Karpas-422 (cell line): ENCODE measurements at regions not wholly inside any gene's neighbourhood (a gene's known extent, or its start where the extent isn't known, plus 50 kb on each side); places are given as distances from the start of the nearest gene placed in this dataset.

Experiments
- DNase-seq: peaks from one replicate; pipeline ENCODE4 v3.0.0-alpha.2; 2015
- H2AFZ ChIP-seq: fragments of 200-600 bp; sonication (generic); 2 replicates; pipeline ENCODE4 v1.6.1; 2014; ENCODE audit warnings: antibody characterized with exemption, low read length, mixed read lengths
- H3K27ac ChIP-seq: fragments of 200-600 bp; sonication (generic); 2 replicates; pipeline ENCODE4 v1.5.1; 2014; ENCODE audit warnings: mild to moderate bottlenecking, low read length, moderate library complexity
- H3K27me3 ChIP-seq: fragments of 200-600 bp; sonication (generic); 2 replicates; pipeline ENCODE4 v1.6.1; 2014; ENCODE audit warnings: low read length, mixed read lengths
- H3K36me3 ChIP-seq: fragments of 200-600 bp; sonication (generic); 2 replicates; pipeline ENCODE4 v1.6.1; 2014; ENCODE audit warnings: low read length, mixed read lengths; ENCODE audit not compliant: insufficient read depth
- H3K4me1 ChIP-seq: fragments of 200-600 bp; sonication (generic); 2 replicates; pipeline ENCODE4 v1.6.1; 2014; ENCODE audit warnings: mild to moderate bottlenecking, low read length, mixed read lengths
- H3K4me2 ChIP-seq: fragments of 200-600 bp; sonication (generic); 2 replicates; pipeline ENCODE4 v1.6.1; 2014; ENCODE audit warnings: low read length, low read depth, mild to moderate bottlenecking; ENCODE audit not compliant: poor library complexity, severe bottlenecking
- H3K4me3 ChIP-seq: fragments of 200-600 bp; sonication (generic); 2 replicates; pipeline ENCODE4 v1.5.1; 2014; ENCODE audit warnings: mild to moderate bottlenecking, antibody characterized with exemption, low read length, mixed read lengths
- H3K79me2 ChIP-seq: fragments of 200-600 bp; sonication (generic); 2 replicates; pipeline ENCODE4 v1.6.1; 2014; ENCODE audit warnings: mild to moderate bottlenecking, low read length, mixed read lengths
- H3K9ac ChIP-seq: fragments of 200-600 bp; sonication (generic); 2 replicates; pipeline ENCODE4 v1.6.0; 2014; ENCODE audit warnings: low read length
- H3K9me2 ChIP-seq: fragments of 200-600 bp; sonication (generic), shearing (Covaris generic); replicated peaks from 2 replicates; pipeline ENCODE4 v1.6.0; 2014; ENCODE audit warnings: mild to moderate bottlenecking, low read length, moderate library complexity; ENCODE audit not compliant: insufficient read depth
- H3K9me3 ChIP-seq: fragments of 300-700, 200-600 bp; sonication (generic); 2 replicates; pipeline ENCODE4 v1.6.1; 2014; ENCODE audit warnings: low read length, mixed read lengths
- H4K20me1 ChIP-seq: fragments of 200-600 bp; sonication (generic); 2 replicates; pipeline ENCODE4 v1.6.1; 2014; ENCODE audit warnings: mild to moderate bottlenecking, antibody characterized with exemption, low read length, low read depth; ENCODE audit not compliant: insufficient read depth

- no peak for DNase-seq
- H3K4me2 ChIP-seq, result no peak overlapping the region
- no peak overlapping the region for H3K9ac ChIP-seq
- no peak overlapping the region for H3K4me3 ChIP-seq
- H3K79me2 ChIP-seq, result no peaks in the 10 kb centered on the region
- H3K27me3 ChIP-seq, result no peaks in the 10 kb centered on the region
- no peak overlapping the region for H3K27ac ChIP-seq
- peaks cover 66% of the 10 kb centered on the region for H3K9me3 ChIP-seq
- H2AFZ ChIP-seq, result no peak overlapping the region
- no peaks in the 10 kb centered on the region for H3K9me2 ChIP-seq
- no peaks in the 10 kb centered on the region for H4K20me1 ChIP-seq
- no peaks in the 10 kb centered on the region for H3K4me1 ChIP-seq
- H3K36me3 ChIP-seq, result no peaks in the 10 kb centered on the region
Observed at GRCh38 chr13:18956473-18957078, 225.0 kb downstream of the TUBA3C start.

DNA sequence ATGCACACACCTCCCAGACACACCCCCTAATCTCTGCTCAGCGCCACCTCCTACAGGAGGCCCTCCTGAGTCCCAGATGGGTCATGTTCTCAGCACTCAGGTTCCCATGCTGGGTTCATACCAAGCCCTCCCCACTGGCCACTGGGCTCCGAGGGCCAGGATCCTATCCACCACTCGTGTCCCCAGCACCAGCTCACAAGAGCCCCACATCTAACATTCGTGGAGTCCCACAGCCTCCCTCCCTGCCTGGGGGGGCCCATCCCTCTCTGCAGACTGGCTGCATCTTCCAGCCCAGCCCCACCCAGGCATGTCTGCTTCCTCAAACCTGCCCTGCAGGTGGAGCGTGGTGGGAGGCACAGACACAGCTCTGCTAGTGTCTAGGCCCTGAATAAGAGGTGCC lies 227.4 kb downstream of the TUBA3C start:
- Histone ChIP-seq H3K36me3 (no peaks in the 10 kb centered on the region), H2AFZ (no peak overlapping the region), H3K4me2 (no peak overlapping the region), H3K79me2 (no peaks in the 10 kb centered on the region), H3K4me1 (no peaks in the 10 kb centered on the region), H3K9ac (no peak overlapping the region), H3K27me3 (no peaks in the 10 kb centered on the region), H3K9me3 (peaks cover 59% of the 10 kb centered on the region), H3K4me3 (no peak overlapping the region), H3K9me2 (no peaks in the 10 kb centered on the region), H3K27ac (no peak overlapping the region), H4K20me1 (no peaks in the 10 kb centered on the region)
- DNase-seq, result no peak

DNA sequence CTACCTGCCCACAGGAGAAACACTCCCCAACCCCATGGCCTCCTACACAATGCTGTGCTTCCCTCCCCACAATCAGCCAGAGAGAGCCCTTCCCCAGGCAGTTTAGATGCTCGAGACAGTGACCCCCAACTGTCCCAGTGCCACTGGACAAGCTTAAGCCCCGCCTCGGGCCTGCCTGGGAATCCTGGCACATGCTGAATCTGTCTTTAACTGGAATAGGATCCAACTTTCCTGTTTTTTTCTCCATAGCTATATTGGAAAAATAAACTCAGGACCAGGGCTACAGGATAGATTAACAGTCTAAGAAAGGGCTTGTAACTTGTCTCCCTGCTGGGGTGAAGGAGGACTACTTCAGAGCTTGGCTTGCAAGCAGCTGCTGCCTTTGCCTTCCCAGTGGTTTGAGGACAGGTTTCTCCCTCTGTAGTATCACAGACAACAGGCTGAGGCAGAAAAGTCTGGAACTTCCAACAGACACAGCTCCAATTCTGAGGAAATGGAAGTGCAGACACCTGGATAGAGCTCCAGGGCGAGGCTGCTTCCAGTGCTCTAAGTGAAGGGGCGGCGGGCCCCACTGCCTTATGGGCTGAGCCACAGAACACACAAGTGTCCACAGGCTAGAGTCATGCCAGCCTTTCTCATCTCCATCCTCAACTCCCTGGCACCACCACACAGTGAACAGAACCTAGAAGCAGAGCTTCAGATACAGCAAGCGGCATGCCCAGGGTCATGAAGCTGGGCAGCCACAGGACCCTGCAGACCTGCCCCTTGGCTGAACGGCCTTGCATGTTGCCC lies 228.3 kb downstream of the TUBA3C start:
- Histone ChIP-seq H3K4me2 (no peak overlapping the region), H3K27me3 (no peaks in the 10 kb centered on the region), H3K9me3 (peaks cover 59% of the 10 kb centered on the region), H4K20me1 (no peaks in the 10 kb centered on the region), H3K9me2 (no peaks in the 10 kb centered on the region), H3K4me3 (no peak overlapping the region), H3K9ac (no peak overlapping the region), H3K79me2 (no peaks in the 10 kb centered on the region), H3K36me3 (no peaks in the 10 kb centered on the region), H2AFZ (no peak overlapping the region), H3K27ac (no peak overlapping the region), H3K4me1 (no peaks in the 10 kb centered on the region)
- no peak for DNase-seq

DNA sequence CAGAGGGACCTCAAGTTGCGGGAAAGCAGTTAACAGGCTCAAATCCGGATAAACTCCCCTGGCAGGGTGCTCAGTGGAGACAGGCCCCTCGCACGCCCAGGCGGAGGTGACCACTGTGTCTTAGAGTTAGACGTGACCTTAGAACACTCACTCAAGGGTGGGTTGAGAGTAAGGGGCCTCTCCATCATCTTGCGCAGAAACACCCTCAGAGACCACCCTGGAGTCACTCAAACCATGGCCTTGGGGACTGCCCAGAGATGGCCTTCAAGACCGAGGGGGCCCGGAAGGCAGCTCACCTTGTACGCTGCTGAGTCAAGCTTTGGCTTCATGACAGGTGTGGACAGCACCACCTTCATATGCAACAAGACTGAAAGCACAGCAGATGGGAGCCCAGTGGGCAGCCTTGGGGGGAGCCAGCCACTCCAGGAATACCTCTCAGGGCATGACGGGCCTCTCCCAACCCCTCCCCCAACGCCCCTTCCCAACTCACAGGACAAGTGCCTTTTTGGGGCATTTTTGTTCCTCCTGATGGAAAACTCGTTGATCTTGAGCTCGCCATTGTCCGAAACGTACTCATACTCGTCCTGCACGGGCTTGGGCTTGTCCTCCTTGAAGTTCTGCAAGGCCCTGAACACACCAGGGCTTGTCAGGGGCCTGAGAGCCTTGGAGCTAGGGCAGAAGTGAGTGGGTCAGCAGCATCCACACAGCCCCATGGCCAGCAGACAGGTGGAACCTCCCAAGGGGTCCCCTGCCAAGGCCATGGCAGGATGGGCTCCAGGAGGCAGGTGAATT lies 229.2 kb downstream of the TUBA3C start:
- no peak for DNase-seq
- Histone ChIP-seq H3K9ac (no peak overlapping the region), H3K4me3 (no peak overlapping the region), H3K4me1 (no peaks in the 10 kb centered on the region), H3K79me2 (no peaks in the 10 kb centered on the region), H3K9me3 (peaks cover 58% of the 10 kb centered on the region), H3K4me2 (no peak overlapping the region), H3K27me3 (no peaks in the 10 kb centered on the region), H4K20me1 (no peaks in the 10 kb centered on the region), H3K27ac (no peak overlapping the region), H3K9me2 (no peaks in the 10 kb centered on the region), H3K36me3 (no peaks in the 10 kb centered on the region), H2AFZ (no peak overlapping the region)

GRCh38 chr13:18951412-18951811 lies 230.2 kb downstream of the TUBA3C start:
- no peak overlapping the region for H3K9ac ChIP-seq
- no peak overlapping the region for H3K4me2 ChIP-seq
- no peak overlapping the region for H2AFZ ChIP-seq
- peaks cover 48% of the 10 kb centered on the region for H3K9me3 ChIP-seq
- H3K27ac ChIP-seq, result no peak overlapping the region
- H3K4me3 ChIP-seq, result no peak overlapping the region
- H3K36me3 ChIP-seq, result no peaks in the 10 kb centered on the region
- no peaks in the 10 kb centered on the region for H3K4me1 ChIP-seq
- H3K79me2 ChIP-seq, result no peaks in the 10 kb centered on the region
- no peaks in the 10 kb centered on the region for H3K27me3 ChIP-seq
- H3K9me2 ChIP-seq, result no peaks in the 10 kb centered on the region
- no peak for DNase-seq
- H4K20me1 ChIP-seq, result no peaks in the 10 kb centered on the region

DNA sequence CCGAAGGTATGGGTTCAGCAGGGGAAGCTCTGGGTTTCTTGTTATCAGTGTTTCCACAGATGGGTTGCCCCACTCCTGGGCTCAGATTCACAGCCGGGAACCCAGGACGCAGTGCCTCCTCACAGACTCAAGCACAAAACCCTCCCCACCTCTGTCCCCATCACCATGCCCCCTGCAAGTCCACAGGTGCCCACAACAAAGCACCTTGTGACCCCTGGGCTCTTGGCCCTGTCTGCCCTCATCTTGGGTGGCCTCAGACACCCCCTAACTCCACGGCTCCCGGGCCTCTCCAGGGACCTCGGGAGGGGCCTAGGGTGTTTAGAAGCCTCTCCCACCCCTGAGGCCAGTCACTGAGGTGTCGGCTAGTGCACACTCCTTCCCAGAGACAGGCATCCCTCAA lies 231.7 kb downstream of the TUBA3C start:
- H3K79me2 ChIP-seq, result no peaks in the 10 kb centered on the region
- no peak overlapping the region for H3K4me2 ChIP-seq
- H3K9ac ChIP-seq, result no peak overlapping the region
- H3K36me3 ChIP-seq, result no peaks in the 10 kb centered on the region
- H2AFZ ChIP-seq, result no peak overlapping the region
- no peaks in the 10 kb centered on the region for H3K4me1 ChIP-seq
- no peaks in the 10 kb centered on the region for H3K9me2 ChIP-seq
- no peak overlapping the region for H3K4me3 ChIP-seq
- H4K20me1 ChIP-seq, result no peaks in the 10 kb centered on the region
- H3K9me3 ChIP-seq, result peaks cover 37% of the 10 kb centered on the region
- no peak for DNase-seq
- H3K27ac ChIP-seq, result no peak overlapping the region
- H3K27me3 ChIP-seq, result no peaks in the 10 kb centered on the region

DNA sequence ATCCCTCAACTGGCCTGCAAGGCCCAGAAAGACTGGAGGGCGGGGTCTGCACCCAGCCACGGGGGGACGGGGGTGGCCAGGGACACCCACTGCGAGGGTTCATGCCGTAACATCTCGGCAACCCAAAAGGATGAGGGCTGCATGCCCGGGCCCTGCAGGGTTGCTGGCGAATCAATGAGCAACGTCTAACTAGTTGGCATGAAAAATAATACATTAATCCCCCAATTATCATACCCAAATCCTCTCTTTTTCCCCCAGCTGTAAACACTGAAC lies 232.2 kb downstream of the TUBA3C start:
- no peaks in the 10 kb centered on the region for H4K20me1 ChIP-seq
- H3K36me3 ChIP-seq, result no peaks in the 10 kb centered on the region
- no peaks in the 10 kb centered on the region for H3K79me2 ChIP-seq
- H3K4me2 ChIP-seq, result no peak overlapping the region
- peaks cover 38% of the 10 kb centered on the region for H3K9me3 ChIP-seq
- no peak for DNase-seq
- H3K4me3 ChIP-seq, result no peak overlapping the region
- H3K4me1 ChIP-seq, result no peaks in the 10 kb centered on the region
- no peak overlapping the region for H2AFZ ChIP-seq
- no peaks in the 10 kb centered on the region for H3K27me3 ChIP-seq
- no peak overlapping the region for H3K27ac ChIP-seq
- no peaks in the 10 kb centered on the region for H3K9me2 ChIP-seq
- H3K9ac ChIP-seq, result no peak overlapping the region

- Histone ChIP-seq H3K9me3 (peaks cover 42% of the 10 kb centered on the region), H3K27ac (no peak overlapping the region), H3K27me3 (no peaks in the 10 kb centered on the region), H3K9me2 (no peaks in the 10 kb centered on the region), H4K20me1 (no peaks in the 10 kb centered on the region), H3K36me3 (no peaks in the 10 kb centered on the region), H3K79me2 (no peaks in the 10 kb centered on the region), H3K4me1 (no peaks in the 10 kb centered on the region), H3K4me3 (no peak overlapping the region), H3K9ac (no peak overlapping the region), H2AFZ (no peak overlapping the region), H3K4me2 (no peak overlapping the region)
- no peak for DNase-seq
Observed at GRCh38 chr13:18948664-18949488, 232.7 kb downstream of the TUBA3C start.
